C4-2B (cell line): ENCODE measurements at regions not wholly inside any gene's neighbourhood (a gene's known extent, or its start where the extent isn't known, plus 50 kb on each side); places are given as distances from the start of the nearest gene placed in this dataset.

Experiments
- ZFX ChIP-seq: fragments of 450-650 bp; IDR thresholded peaks from 2 replicates; pipeline ENCODE4 v1.6.1; 2017
- TF ChIP-seq, protein P1 (sequence below): fragments of 450-650 bp; conservative IDR thresholded peaks from 2 replicates; pipeline ENCODE4 v1.5.1; 2017; ENCODE audit warnings: mild to moderate bottlenecking

DNA sequence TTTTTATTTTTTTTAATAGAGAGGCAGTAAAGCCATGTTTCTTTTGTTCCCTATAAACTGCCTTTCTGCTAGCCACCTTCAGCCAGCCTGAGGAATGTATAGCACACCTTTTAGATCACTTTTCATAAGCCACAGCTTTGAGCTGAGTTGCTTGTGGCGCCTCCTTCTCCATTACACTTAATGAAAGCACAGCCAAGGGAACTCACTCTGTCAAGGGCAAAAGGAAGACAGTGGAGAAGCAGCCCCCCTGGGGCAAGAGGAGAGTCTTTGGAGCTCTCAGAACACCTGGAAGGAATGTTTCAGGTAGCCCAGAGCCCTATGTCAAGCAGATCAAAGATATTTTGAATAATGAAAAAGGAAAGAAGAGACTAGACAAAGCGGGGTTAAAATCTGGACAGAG is 235.1 kb downstream of the CLIC5 start:
- TF ChIP-seq, protein P1, sequence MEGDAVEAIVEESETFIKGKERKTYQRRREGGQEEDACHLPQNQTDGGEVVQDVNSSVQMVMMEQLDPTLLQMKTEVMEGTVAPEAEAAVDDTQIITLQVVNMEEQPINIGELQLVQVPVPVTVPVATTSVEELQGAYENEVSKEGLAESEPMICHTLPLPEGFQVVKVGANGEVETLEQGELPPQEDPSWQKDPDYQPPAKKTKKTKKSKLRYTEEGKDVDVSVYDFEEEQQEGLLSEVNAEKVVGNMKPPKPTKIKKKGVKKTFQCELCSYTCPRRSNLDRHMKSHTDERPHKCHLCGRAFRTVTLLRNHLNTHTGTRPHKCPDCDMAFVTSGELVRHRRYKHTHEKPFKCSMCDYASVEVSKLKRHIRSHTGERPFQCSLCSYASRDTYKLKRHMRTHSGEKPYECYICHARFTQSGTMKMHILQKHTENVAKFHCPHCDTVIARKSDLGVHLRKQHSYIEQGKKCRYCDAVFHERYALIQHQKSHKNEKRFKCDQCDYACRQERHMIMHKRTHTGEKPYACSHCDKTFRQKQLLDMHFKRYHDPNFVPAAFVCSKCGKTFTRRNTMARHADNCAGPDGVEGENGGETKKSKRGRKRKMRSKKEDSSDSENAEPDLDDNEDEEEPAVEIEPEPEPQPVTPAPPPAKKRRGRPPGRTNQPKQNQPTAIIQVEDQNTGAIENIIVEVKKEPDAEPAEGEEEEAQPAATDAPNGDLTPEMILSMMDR = no peak
- TF ChIP-seq ZFX = no peak
